EH (cell line): ENCODE measurements at regions not wholly inside any gene's neighbourhood (a gene's known extent, or its start where the extent isn't known, plus 50 kb on each side); places are given as distances from the start of the nearest gene placed in this dataset.
A peak's percentile ranks its signal among the peaks of the same experiment; 100 is the strongest.
"Not testable (repeated sequence)": the region's sequence is repeated elsewhere in the genome, so short reads cannot be mapped to it uniquely, and the experiment has no call there.

Source experiments
- DNase-seq: peaks from one replicate; pipeline ENCODE4 v3.0.0-alpha.2; 2015; ENCODE audit warnings: low read depth

DNA sequence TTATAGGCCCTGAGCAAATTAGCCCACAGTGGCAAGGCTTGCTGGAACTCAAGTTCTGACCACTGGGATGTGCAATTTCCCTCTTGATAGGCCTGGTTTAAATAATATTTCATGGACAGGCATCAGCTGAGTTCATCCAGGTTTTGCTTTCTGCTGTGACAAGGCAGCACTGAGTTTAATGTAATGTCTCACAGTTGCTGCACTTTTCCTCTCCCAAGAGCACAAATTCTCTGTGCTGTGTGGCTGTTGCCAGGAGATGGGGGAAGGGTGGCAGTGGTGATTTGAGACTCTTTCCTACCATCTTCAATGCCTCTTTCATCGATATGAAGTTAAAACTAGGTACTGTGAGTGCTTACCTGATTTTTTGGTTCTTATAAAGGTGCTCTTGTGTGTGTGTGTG, 272.8 kb upstream of the STXBP6 start:
- no peak for DNase-seq

DNA sequence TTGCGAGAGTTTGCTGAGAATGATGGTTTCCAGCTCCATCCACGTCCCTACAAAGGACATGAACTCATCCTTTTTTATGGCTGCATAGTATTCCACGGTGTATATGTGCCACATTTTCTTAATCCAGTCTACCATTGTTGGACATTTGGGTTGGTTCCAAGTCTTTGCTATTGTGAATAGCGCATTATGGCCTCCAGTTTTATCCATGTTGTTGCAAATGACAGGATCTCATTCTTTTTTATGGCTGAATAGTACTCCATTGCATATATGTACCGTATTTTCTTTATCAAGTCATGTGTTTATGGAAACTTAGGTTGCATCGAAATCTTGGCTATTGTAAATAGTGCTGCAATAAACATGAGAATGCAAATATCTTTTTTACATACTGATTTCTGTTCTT, 266.1 kb upstream of the STXBP6 start:
- DNase-seq, result not testable (repeated sequence)

DNA sequence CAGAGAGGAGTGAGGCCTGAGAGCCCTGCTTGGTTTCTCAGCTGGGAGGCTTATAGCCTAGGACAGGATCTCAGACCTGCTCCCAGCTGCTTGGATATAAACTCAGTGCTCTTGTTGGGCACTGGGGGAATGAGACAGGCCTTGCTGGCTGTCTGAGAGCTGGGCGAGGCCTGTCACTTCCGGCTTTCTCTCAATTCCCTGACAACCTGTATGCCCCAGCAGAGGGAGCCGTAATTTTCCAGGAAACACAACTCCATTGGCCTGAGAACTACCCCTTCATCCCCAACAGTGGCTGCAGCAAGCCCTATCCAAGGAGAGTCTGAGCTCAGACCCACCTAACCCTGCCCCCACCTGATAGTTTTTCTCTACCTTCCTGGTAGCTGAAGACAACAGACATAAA, 258.3 kb upstream of the STXBP6 start:
- DNase-seq, result no peak

DNA sequence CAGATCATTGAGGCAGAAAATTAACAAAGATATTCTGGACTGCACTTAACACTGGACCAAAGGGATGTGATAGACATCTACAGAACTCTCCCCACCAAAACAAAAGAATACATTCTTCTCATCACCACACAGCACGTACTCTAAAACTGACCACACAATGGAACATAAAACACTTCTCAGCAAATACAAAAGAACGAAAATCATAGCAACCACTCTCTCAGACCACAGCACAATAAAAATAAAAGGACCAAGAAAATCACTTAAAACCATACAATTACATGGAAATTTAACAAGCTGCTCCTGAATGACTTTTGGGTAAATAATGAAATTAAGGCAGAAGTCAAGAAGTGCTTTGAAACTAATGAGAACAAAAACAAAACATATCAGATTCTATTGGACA, 254.0 kb upstream of the STXBP6 start:
- no peak for DNase-seq

DNA sequence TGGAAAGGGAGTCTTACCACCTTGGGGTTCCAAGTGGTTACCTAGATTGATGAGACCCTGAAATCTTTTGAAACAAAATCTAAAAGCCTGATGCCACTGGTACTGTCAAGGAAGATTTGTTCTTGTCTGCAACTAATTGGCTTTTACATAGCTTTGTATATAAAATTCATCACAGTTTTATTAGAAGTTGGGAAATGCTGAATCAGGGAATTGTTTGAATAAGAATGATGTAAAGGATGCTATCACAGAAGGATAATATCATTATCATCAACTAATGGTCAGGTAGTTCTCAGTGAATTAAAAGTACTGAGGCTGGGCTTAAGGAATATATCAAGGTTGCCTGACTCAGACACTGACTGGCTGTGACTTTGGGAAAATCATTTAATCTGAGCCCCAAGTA, 248.3 kb upstream of the STXBP6 start:
- DNase-seq, result no peak

DNA sequence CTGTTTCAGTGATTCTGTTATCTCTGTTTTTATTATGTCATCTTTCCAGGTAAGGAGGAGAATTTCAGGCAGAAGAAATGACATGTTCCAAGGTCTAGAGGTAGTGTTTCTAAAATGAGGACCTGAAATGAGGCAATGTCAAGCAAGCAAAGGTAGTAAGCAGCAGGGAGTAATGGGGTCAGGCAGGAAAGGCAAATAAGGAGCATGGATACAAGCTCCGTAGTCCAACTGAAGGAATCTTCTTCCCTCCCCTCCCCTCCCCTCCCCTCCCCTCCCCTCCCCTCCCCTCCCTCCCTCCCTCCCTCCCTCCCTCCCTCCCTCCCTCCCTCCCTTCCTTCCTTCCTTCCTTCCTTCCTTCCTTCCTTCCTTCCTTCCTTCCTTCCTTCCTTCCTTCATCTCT, 240.2 kb upstream of the STXBP6 start:
- DNase-seq, result not testable (repeated sequence)

DNA sequence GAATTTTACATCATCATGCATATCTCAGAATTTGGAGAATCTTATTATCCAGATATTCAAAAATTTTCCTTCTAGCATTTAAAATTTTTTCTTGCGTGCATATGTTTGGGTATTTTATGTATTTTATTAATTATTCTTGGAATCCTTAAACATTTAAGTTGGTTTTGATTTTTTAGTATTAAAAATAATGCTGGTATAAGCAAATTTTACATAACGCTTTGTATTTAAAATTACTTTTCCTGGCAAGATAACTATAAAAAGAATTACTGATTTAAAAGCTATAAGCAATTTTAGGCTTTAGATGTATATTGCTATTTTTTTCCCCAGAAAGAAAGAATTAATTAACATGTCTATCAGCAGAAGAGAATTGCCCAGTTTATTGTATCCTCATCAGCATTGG, 224.6 kb upstream of the STXBP6 start:
- DNase-seq, result no peak

DNA sequence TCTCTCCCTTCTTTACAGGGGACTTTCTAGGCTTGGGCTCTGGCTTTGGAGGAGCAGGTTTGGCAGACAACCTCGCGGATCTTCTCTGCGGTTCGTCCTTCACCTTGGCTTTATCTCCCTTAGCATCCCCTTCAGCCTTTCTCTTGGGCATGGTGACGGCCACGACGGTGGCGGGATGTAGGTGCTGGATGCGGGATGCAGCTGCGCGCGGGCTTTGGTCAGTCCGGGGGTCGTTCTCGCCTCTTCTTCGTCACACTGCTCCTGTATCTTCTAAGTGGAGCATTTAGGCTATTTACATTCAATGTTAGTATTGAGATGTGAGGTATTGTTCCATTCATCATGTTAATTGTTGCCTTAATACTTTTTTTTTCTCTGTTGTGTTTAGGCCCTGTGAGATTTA, 217.2 kb upstream of the STXBP6 start:
- no peak for DNase-seq

DNA sequence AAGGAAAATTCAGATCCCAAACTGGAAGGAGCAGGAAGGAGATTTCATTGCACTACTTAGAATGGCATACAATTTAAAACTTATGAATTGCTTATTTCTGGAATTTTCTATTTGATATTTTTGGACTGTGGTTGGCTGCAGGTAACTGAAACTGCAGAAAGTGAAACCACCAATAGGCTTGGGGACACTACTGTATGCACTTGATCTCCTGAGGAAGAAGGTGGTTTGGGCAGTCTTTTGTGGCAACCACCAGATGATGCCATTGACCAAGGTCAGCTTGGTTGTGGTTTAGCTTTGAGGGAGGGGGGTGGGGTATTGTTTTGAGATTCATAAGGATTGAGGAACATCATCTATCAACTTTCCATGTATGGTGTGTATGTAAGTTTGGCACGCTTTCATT, 209.5 kb upstream of the STXBP6 start:
- no peak for DNase-seq

DNA sequence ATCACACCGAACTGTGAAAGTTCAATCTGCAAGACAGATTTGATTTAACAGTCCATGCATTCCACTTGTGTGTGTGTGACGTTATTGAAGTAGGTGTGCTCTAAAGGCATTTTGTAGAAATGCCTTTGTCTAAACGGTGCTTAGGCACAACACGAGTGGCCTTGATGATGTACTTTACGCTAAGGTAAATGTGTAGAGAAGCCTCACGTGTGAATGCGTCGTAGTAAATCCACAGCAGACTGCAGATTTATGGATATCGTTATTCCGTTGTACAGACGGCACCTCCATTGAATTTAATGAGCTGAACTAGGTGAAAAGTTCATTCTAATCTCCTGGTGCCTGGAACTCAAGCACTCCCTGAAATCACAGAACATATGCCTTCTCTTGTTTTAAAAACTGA, 202.8 kb upstream of the STXBP6 start:
- DNase-seq, result no peak

DNA sequence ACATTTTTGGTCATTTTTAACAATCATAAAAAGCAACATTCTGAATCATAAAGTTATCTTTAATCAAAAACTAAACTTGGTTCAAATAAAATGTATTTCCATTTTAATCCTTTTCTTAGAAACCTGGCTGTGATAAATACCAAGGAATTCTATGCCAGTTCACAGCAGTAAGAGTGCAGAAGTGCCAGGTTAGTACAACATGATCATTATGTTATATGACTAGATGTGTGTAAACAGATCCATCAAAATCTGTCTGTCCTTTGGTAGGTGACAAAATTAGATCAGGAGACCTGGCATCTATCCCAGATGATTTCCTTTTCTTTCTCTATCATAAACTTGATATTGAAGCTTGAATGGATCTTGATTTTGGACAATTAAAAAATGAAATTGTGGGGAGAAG, 200.6 kb upstream of the STXBP6 start:
- DNase-seq, result no peak

DNA sequence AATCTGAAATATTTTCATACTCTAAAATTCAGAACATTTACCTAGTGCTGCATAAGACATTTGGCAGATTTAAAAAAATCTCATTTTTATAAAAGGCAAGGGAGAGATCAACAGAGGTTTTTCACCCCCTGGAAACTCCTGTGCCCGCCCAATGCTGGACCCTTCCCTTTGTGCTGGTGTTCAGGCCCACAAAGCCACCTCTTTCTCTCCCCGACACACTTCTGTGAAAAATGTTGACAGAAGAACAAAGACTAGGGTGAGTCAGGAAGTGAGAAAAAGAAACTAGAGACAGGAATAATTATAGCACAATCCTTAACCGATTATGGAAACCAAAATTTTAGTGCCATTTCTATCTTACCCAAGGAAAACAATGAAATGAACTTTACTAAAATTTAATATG, 197.7 kb upstream of the STXBP6 start:
- no peak for DNase-seq

DNA sequence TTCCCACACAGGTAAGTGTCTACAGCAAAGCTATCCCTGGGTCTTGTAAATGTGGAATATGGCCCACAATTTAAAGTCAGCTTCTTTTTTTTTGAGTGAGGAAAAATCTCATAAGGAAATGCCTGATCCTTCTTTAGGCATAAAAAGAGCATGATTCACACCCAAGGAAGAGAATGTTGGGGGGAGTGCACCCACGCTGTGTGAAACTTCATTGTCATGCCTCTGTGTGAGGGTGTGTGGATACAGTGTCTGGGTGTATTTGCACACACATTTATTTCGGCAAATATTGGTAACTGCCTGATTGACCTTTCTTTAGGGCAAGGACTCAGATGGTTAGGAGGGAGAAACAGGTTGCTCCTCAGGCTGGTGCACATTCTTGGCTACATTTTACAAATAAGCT, 196.8 kb upstream of the STXBP6 start:
- DNase-seq, result no peak

DNA sequence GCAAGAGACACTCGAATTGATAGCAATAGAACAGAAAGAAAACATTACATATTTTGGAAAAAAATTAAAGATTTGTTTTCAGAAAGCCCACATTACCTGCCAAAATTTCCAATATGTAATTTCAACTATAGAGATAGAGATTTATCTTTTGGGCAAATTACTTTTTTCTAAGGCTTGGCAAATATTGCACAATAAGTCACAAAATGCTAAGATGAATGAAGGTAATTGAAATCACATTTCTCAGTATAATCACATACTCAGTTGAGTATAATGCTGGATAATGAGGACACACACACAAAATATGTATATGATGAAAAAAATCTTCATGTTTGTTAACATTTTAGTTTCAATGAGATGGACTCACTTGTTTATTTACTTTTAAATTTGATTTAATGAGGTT, 189.2 kb upstream of the STXBP6 start:
- no peak for DNase-seq

DNA sequence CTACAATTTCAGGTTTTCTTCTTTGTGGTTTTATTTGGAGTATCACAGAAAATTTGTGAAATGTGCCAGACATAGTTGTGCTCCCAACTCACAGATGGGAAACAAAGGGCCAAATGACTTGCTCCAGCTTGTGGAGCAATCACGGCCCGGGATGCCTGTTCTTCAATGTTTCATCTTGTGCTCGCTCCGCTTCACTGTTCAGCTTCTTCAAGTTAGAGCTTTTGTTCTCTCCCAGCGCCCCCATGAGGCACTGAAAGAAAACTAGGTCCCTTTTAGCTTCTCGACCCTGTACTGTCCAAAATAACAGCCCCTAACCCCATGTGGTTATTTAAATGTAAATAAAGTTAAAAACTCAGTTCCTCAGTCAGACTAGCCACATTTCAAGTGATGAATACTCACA, 187.9 kb upstream of the STXBP6 start:
- peak; percentile 3 for DNase-seq

DNA sequence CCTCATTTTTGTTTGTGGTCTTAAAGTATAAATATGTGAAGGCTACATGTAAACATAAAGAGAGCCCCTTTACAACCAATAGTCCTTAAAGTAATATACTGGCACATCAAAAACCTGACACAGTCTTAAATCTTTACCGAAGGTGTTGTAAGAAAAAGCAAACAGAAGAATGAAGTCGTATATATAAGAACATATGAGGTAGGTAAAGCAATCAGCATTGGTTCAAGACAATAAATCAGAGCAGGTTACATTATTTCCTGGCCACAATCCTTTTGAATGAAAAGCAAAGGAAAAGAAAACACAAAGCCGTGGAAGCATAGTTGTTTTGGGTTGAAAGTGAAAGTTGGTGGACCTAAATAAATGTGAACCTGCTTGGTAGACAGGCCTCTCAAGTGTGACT, 183.7 kb upstream of the STXBP6 start:
- no peak for DNase-seq

DNA sequence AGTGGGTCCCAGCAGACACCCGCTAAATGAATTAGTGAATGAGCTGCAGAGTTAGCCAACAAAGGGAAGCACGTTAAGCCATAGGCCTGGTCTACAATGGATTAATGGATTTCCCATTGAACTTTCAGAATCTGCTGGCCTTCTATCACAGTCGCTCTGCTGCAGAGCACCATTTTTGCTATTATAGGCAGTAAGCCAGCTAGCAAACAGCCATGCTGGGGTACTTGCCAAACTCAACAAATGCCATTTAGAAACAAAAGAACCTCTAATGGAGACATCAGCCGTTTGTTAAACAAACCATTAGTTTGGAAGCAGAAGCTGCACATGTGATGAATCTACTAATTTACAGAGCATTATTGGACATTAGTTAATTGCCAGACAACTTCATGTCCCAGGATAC, 181.1 kb upstream of the STXBP6 start:
- peak; percentile 1 for DNase-seq

DNA sequence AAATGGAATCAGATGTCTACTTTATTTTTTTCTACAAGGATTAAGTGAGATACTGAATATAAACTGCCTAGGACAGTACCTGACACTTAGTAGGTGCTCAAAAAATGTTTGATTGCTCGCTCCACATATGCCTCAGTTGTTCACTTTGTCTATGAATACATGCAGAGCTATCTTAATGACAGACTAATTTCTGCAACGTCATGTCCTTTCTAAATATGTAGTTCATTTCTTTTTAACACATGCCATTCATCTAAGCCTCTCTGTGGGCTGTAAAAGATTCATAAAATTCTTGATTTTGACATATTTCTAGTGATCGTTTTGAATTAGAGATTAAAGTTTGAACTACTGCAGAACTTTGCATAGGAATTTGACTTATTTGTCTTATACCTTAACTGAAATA, 176.3 kb upstream of the STXBP6 start:
- DNase-seq, result no peak

DNA sequence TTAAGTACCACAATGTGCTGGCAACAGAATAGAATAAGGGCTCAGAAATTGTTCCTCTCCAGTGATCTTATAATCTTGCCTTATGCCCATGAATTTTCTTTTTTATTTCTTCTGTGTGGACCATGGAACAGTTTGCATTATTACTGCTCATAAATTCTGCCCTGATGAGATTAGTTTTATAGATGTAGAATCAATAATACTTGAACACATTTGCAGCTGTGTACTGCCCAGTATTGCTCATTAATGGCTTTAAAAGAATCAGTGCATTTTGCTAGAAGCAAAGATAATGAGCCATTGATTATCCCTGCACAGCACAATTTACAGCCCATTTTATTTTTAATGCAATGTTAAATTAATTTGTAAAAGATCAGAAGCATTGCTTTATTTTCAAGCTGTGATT, 172.3 kb upstream of the STXBP6 start:
- no peak for DNase-seq

DNA sequence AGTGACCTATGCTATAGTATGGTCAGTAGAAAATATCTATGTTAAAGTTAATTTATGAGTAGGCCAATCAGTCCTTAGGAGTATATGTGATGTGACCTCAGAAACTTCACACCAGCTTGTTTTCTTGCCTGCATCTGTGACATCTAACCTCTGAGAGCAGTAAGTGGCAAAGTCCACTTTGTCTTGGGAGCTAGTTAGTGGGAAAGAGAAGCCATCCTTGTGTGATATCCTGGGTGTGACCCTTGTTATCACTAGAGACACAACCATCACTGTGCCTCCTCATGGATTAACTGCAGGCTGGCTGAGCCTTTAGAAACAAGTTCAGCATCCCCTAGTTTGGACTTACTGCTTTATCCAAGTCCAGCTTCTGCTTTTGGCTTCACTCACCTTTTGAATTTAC, 170.6 kb upstream of the STXBP6 start:
- no peak for DNase-seq

DNA sequence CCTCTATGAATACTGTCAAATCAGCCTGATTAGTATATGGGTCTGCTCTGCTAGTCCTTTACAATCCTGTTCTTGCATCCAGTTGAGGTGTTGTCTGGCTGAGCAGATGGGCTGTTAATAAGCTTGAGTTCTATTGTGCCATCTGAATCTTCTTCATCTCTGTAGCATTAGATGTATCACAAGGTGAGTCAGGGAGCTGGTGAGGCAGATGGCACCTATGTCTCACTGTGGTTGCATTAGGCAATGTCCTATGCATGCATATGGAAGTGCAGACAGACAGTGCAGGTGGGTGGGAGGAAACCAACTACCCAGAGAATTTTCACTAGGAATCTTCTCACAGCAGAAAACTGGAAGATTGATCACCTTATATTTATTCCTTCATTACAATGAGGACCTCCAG, 165.7 kb upstream of the STXBP6 start:
- no peak for DNase-seq

DNA sequence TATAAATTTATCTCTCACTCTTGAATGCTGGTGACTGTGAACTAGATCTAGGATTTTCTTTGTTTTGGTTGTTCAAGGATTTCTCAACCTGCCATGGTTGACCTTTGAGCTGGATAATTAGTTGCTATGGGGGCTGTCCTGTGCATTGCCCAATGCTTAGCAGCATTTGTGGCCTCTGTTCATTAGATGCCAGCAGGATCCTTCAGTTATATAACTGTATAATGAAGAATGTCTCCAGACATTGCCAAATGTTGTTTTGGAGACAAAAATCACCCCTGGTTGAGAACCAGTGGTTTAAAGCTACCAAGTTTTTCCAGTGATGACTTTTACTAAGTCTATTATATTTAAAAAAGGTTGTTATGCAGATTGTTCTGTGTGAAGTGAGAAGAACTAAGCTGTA, 147.9 kb upstream of the STXBP6 start:
- DNase-seq, result no peak

DNA sequence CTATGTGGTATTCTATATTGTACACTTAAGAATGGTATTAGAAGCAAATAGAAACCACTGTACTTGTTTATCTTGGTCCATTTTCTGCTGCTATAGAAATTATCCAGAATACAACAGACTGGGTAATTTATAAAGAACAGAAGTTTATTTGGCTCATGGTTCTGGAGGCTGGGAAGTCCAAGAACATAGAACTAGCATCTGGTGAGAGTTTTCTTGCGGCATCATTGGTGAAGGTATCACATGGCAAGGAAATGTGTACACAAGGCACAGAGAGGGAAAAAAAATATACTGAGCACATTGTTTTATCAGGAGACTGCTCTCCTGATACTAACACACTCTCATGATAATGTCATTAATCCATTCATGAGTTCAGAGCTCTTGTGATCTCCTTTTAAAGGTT, 130.3 kb upstream of the STXBP6 start:
- DNase-seq, result no peak

DNA sequence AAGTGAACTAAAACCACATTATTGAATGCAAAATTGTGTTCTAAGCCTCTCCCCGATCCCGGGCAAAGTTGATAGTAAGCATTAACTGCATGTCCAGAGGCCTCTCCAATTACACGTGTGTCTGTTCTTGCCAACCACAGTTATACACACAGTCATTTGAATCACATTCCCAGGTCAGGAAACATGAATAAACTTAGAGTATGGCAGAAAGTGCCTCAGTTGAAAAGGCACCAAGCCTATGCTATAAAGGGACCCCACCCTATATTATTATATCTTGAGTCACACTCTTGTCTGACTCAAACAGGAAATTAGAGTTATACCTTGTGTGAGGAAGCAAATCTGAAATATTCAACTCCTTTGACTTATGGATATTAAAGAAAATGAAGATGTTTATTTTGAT, 128.3 kb upstream of the STXBP6 start:
- DNase-seq, result no peak
